ENCODE measurements at regions not wholly inside any gene's neighbourhood (a gene's known extent, or its start where the extent isn't known, plus 50 kb on each side); places are given as distances from the start of the nearest gene placed in this dataset.
"Not testable (repeated sequence)": the region's sequence is repeated elsewhere in the genome, so short reads cannot be mapped to it uniquely, and the experiment has no call there.

GRCh38 chr7:149572920-149573319 lies 75.3 kb upstream of the ZNF746 start:
- not testable (repeated sequence) for TF ChIP-seq POLR2A (IDR thresholded peaks at IDR 0.05; ENCODE audit: low read length); GATA1 (IDR thresholded peaks at IDR 0.05; ENCODE audit: low read depth, low read length)
